Posterior vena cava (tissue), 2 donors: ENCODE measurements at regions not wholly inside any gene's neighbourhood (a gene's known extent, or its start where the extent isn't known, plus 50 kb on each side); places are given as distances from the start of the nearest gene placed in this dataset.
"Not testable (repeated sequence)": the region's sequence is repeated elsewhere in the genome, so short reads cannot be mapped to it uniquely, and the experiment has no call there.

Experiments
- DNase-seq: peaks from one replicate; pipeline ENCODE4 v3.0.0-alpha.2; 2020; ENCODE audit warnings: low spot score
- intact Hi-C, 2 donors: fragments of 100-400 bp; cut with DNase I; formaldehyde crosslinking; loops; one replicate each; pipeline versions ENCODE4 v1.14.1 to v1.14.2; 2022 to 2023
- donor health status: DM: yes; HTN: yes; CAD: no.
- donor health status: DM: yes; HTN: yes; CAD: no.

GRCh38 chr3:513301-513700 lies 316.7 kb downstream of the CHL1 start:
- intact Hi-C loops: loop anchor here in 1 of 2 donors (10.0 kb wide), 1 partner anchor 1092 kb away; no protein-coding TSS in a partner anchor
- no peak for DNase-seq

DNA sequence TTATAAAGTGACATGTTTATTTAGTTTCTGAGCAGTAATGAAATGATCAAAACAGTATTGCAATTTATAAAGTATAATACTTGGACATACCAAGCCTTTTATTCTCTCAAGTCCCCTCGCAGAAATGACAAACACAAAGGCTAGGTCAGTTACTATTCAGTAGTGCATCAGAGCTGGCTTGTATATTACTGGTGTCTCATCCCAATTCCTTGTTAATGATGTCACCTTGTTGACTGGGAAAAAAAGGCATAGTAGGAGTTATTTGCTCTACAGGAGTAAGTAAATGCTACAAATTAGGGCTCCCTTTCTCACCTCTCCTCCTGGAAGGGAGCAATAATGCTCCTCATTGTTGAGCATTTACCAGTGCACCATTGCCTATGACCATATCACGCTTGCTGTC lies 317.6 kb downstream of the CHL1 start:
- no peak for DNase-seq
- intact Hi-C loops: loop anchor here in 1 of 2 donors (10.0 kb wide), 1 partner anchor 1091 kb away; no protein-coding TSS in a partner anchor

GRCh38 chr3:519026-519425 lies 322.5 kb downstream of the CHL1 start:
- DNase-seq: no peak
- intact Hi-C loops: loop anchor here in 1 of 2 donors (10.0 kb wide), 1 partner anchor 1086 kb away; no protein-coding TSS in a partner anchor

DNA sequence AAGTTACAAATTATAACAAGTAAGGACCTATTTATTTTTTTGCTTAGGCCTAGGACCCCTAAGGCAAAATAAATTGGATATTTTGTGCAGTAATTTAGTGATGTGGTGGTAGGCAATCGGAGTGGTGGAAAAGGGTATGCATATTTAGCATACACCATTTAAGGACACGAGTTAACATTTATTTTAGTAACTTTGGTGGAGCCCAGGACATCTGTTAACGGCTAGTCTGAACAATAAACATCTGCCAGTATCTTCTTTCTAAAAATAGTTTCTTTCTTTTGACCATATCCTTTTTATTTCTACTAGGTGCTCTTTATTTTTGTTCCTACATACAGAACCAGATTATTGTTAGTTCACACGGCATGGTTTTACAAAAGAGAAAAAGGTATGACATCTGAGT lies 326.3 kb downstream of the CHL1 start:
- no peak for DNase-seq
- intact Hi-C loops: no loop called here

DNA sequence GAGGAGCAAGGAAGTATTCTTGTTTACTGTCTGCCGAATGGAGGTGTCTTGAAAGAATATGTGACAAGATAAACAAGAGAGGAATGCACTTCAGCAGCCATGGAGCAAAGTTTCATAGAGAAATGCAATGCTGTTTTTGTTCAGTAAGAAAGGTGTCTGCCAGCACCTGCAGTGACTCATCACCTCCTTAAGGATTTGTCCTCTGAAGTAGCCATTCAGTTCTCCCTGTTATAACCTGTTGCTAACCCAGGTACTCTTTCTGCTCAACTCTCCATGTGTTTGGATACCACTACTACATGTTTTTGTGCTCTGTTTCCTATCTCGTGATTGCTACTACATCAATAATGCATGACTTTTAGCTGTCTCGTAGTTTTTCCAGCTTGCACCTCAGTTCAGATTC lies 328.9 kb downstream of the CHL1 start:
- no peak for DNase-seq
- intact Hi-C loops: no loop called here

DNA sequence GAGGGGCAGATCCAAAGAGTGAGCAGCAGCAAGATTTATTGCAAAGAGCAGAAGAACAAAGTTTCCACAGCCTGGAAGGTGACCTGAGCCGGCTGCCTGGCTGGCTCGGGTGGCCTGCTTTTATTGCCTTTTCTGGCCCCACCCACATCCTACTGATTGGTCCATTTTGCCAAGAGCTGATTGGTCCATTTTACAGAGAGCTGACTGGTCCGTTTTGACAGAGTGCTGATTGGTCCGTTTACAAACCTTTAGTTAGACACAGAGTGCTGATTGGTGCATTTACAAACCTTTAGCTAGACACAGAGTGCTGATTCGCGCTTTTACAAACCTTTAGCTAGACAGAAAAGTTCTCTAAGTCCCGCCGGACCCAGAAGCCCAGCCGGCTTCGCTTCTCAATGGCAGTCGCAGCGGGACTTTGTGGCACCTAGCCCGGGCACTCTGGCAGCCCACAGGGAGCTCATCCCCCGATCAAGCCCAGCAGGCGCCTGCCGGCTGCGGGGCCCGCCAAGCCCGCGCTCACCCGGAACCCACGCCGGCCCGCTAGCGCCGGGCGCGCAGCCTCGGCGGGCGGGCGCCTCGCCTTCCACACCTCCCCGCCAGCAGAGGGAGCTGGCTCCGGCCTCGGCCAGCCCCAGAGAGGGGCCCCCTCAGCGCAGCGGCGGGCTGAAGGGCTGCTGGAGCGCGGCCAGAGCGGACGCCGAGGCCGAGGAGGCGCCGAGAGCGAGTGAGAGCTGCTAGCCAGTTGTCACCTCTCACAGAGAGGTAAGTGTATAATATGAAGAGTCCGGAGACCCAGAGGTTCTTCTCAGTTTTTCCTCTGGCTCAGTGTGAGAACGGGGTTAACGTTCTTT lies 339.2 kb downstream of the CHL1 start:
- intact Hi-C loops: no loop called here
- peak; percentile 79 for DNase-seq

DNA sequence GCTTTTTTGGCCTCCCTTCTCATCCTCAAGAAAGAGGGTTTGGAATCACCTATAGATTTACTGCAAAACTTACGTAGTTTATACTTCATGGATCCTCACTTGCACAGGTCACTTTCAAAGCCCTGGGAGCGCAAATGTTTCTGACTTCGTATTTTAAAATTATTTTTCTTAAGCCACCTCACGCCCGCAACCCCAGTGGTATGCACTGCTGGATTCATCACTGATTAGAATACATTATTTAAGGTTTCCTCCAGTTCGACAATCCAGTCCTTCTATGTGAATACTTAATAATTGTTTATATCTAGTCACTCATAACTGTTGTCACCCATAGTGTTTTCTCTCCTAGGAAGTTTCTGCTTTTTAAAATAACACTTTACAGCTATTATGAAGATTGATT lies 339.9 kb downstream of the CHL1 start:
- intact Hi-C loops: no loop called here

GRCh38 chr3:541062-541801 lies 344.7 kb downstream of the CHL1 start:
- intact Hi-C loops: no loop called here
- no peak for DNase-seq

More for the DNA sequence above, 339.9 kb downstream of the CHL1 start:
- DNase-seq: no peak

GRCh38 chr3:542021-542420 lies 345.5 kb downstream of the CHL1 start:
- no peak for DNase-seq
- intact Hi-C loops: no loop called here

GRCh38 chr3:549636-550035 lies 353.1 kb downstream of the CHL1 start:
- intact Hi-C loops: no loop called here
- DNase-seq: no peak

- DNase-seq: no peak
- intact Hi-C loops: no loop called here
Measured at GRCh38 chr3:550471-550870, 353.9 kb downstream of the CHL1 start.

- intact Hi-C loops: no loop called here
- DNase-seq: no peak
Measured at GRCh38 chr3:557972-558371, 361.4 kb downstream of the CHL1 start.

GRCh38 chr3:567488-568185 lies 371.1 kb downstream of the CHL1 start:
- no peak for DNase-seq

DNA sequence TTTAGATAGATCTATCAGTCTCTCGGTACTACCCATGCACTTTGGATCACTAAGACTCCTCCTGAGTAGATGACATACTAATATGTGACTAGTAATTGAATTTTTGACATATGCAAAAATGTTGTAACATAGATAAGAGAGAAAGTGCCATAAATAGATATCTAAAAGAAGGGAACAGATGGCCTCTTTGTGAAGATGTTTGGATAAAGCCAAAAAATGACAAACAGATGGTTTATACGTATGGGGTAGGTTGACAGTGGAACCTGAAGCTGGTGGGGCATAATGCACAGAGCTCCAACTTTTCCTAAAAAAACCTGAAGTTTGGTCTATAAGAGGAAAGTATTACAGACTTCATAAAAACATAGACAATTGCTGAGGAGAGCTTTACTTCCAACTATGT lies 383.0 kb downstream of the CHL1 start:
- DNase-seq, intact Hi-C loops: not testable (repeated sequence)

More at GRCh38 chr3:567488-568185, 371.1 kb downstream of the CHL1 start:
- intact Hi-C loops: no loop called here

- intact Hi-C loops, DNase-seq: not testable (repeated sequence)
Measured at GRCh38 chr3:589066-589465, 392.5 kb downstream of the CHL1 start.

GRCh38 chr3:597304-597703 lies 400.7 kb downstream of the CHL1 start:
- intact Hi-C loops, DNase-seq: not testable (repeated sequence)

DNA sequence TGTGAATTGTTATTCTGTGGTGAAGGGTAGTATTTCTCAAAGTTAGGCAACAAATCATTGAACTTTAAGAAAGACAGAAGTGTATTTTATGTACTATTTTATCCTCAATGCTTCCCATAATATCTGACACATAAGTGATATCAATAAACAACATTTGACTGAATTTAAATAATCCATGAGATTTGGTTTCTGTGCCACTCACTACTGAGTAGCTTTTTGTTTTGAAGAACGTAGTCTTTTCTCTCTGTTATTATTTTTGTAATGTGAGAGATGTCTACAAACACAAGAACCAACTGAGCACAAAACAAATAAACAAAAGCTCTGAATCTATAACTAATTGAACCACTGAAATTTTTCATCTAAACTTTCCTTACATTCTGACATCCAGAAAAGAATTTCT lies 401.2 kb downstream of the CHL1 start:
- intact Hi-C loops, DNase-seq: not testable (repeated sequence)

GRCh38 chr3:607480-607879 lies 410.9 kb downstream of the CHL1 start:
- intact Hi-C loops, DNase-seq: not testable (repeated sequence)

DNA sequence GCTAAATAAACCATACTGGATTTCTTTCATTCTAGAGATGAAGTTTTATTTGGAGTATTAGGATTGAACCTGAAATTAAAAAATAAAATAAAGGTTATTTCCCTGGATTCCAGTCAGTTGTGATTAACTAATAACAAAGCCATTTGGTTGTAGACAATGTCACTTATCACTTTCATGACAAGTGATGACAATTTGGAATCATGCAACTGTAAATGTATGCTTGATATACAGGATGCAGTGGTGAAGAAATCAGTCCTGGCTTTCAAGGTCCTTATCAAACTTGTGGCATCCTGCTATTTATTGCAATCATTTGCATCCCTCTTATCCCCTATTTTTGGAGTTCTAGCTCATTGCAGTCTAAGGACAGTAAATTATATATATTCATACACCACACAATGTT lies 425.2 kb downstream of the CHL1 start:
- intact Hi-C loops: no loop called here
- no peak for DNase-seq

DNA sequence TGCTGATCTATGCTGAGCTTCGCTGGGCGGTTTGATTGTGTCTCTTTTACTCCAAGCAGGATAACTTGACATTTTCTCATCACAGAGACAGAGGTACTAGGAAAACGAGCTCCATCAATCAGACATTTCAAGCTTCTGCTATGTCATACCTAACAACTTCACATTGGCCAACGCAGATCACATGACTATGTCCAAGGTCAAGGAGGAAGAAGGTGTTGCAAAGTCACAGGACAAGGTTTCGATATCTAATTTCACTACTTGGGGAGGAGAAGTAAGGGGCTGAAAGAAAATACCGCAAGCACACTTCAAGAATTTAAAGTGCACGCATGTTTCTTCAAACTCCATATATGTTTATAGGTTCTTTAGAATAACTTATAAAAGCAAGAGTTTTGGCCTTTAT lies 425.8 kb downstream of the CHL1 start:
- intact Hi-C loops: no loop called here
- DNase-seq: no peak
